SU-DHL-6 (cell line): ENCODE measurements at regions not wholly inside any gene's neighbourhood (a gene's known extent, or its start where the extent isn't known, plus 50 kb on each side); places are given as distances from the start of the nearest gene placed in this dataset.

ENCODE experiments used
- H2AFZ ChIP-seq: fragments of 200-600 bp; sonication (generic); 2 replicates; pipeline ENCODE4 v1.6.1; 2014; ENCODE audit warnings: low read depth, mild to moderate bottlenecking, moderate library complexity, mixed read lengths, antibody characterized with exemption, low read length; ENCODE audit not compliant: severe bottlenecking
- H3F3A ChIP-seq: fragments of 200-600 bp; shearing (Covaris generic); 2 replicates; pipeline ENCODE4 v1.6.0; 2016; ENCODE audit warnings: antibody characterized with exemption, mild to moderate bottlenecking; ENCODE audit not compliant: insufficient read depth
- H3K27ac ChIP-seq: fragments of 200-600 bp; sonication (generic); 2 replicates; pipeline ENCODE4 v1.5.1; 2016; ENCODE audit warnings: low read depth, mild to moderate bottlenecking, low read length, moderate library complexity, mixed read lengths
- H3K27me3 ChIP-seq: fragments of 200-600 bp; sonication (generic), shearing (Covaris generic); 2 replicates; pipeline ENCODE4 v1.6.0; 2014; ENCODE audit warnings: mild to moderate bottlenecking, low read length
- H3K36me3 ChIP-seq: fragments of 200-600 bp; sonication (generic); 2 replicates; pipeline ENCODE4 v1.6.1; 2014; ENCODE audit warnings: mild to moderate bottlenecking, low read length, mixed read lengths
- H3K4me2 ChIP-seq: fragments of 300-600, 200-600 bp; shearing (Covaris generic), sonication (generic); 2 replicates; pipeline ENCODE4 v1.6.0; 2014; ENCODE audit warnings: low read length, low read depth, mild to moderate bottlenecking; ENCODE audit not compliant: poor library complexity, severe bottlenecking
- H3K4me3 ChIP-seq: fragments of 200-600 bp; sonication (generic); 2 replicates; pipeline ENCODE4 v1.5.1; 2014; ENCODE audit warnings: antibody characterized with exemption, low read length, mild to moderate bottlenecking, mixed read lengths; ENCODE audit not compliant: insufficient read depth, poor library complexity, severe bottlenecking
- H3K79me2 ChIP-seq: fragments of 200-600 bp; sonication (generic); 2 replicates; pipeline ENCODE4 v1.6.1; 2014; ENCODE audit warnings: mild to moderate bottlenecking, low read length, moderate library complexity; ENCODE audit not compliant: insufficient read depth
- H3K9ac ChIP-seq: fragments of 200-600 bp; sonication (generic); 2 replicates; pipeline ENCODE4 v1.7.0; 2014; ENCODE audit warnings: mild to moderate bottlenecking, low read length
- H3K9me2 ChIP-seq: fragments of 200-600 bp; sonication (generic); replicated peaks from 2 replicates; pipeline ENCODE4 v1.6.1; 2014; ENCODE audit warnings: low read length; ENCODE audit not compliant: insufficient read depth
- H3K9me3 ChIP-seq: fragments of 200-600 bp; sonication (generic); 2 replicates; pipeline ENCODE4 v1.6.1; 2014; ENCODE audit warnings: low read length, mixed read lengths; ENCODE audit not compliant: insufficient read depth
- H4K20me1 ChIP-seq: fragments of 200-600 bp; sonication (generic); 2 replicates; pipeline ENCODE4 v1.6.1; 2014; ENCODE audit warnings: low read depth, mild to moderate bottlenecking, antibody characterized with exemption, low read length, moderate library complexity, mixed read lengths
- EZH2phosphoT487 ChIP-seq: fragments of 200-600 bp; sonication (generic), shearing (Covaris generic); conservative IDR thresholded peaks from 2 replicates; pipeline ENCODE4 v1.6.1; 2018; ENCODE audit warnings: mild to moderate bottlenecking, antibody characterized with exemption, low read length, moderate library complexity, mixed read lengths
- TF ChIP-seq, protein P1 (sequence below): fragments of 200-600 bp; sonication (generic); IDR thresholded peaks from one replicate; pipeline ENCODE4 v1.5.1; 2017; ENCODE audit warnings: antibody characterized with exemption, mild to moderate bottlenecking, low read length, moderate library complexity; ENCODE audit not compliant: insufficient read depth, poor library complexity, severe bottlenecking

DNA sequence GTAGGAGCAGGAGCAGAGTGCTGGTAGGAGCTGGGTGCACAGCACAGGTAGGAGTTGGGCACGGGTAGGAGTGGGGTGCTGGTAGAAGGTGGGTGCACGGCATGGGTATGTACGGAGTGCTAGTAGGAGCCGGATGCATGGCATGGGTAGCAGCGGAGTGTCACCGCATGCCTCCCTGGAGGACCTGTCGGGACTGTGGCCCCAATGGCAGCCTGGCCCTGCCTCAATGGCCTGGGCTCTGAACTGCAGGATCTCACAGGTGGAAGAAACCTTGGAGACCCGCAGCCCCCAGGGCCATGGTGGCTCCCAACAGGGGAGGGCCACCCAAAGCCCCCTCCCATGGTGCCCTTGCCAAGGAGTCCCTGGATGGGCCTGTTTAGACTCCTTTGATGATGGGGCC lies 1146.0 kb downstream of the UQCRFS1 start:
- H3K4me3 ChIP-seq: no peak overlapping the region
- H3F3A ChIP-seq: no peaks in the 10 kb centered on the region
- no peaks in the 10 kb centered on the region for H3K36me3 ChIP-seq
- no peaks in the 10 kb centered on the region for H3K27me3 ChIP-seq
- H2AFZ ChIP-seq: no peak overlapping the region
- H3K27ac ChIP-seq: no peak overlapping the region
- H4K20me1 ChIP-seq: no peaks in the 10 kb centered on the region
- H3K4me2 ChIP-seq: no peak overlapping the region
- no peak overlapping the region for H3K9ac ChIP-seq
- H3K9me2 ChIP-seq: no peaks in the 10 kb centered on the region
- H3K79me2 ChIP-seq: no peaks in the 10 kb centered on the region
- H3K9me3 ChIP-seq: no peaks in the 10 kb centered on the region
- no peak for TF ChIP-seq EZH2phosphoT487
- TF ChIP-seq, protein P1, sequence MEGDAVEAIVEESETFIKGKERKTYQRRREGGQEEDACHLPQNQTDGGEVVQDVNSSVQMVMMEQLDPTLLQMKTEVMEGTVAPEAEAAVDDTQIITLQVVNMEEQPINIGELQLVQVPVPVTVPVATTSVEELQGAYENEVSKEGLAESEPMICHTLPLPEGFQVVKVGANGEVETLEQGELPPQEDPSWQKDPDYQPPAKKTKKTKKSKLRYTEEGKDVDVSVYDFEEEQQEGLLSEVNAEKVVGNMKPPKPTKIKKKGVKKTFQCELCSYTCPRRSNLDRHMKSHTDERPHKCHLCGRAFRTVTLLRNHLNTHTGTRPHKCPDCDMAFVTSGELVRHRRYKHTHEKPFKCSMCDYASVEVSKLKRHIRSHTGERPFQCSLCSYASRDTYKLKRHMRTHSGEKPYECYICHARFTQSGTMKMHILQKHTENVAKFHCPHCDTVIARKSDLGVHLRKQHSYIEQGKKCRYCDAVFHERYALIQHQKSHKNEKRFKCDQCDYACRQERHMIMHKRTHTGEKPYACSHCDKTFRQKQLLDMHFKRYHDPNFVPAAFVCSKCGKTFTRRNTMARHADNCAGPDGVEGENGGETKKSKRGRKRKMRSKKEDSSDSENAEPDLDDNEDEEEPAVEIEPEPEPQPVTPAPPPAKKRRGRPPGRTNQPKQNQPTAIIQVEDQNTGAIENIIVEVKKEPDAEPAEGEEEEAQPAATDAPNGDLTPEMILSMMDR: no peak

DNA sequence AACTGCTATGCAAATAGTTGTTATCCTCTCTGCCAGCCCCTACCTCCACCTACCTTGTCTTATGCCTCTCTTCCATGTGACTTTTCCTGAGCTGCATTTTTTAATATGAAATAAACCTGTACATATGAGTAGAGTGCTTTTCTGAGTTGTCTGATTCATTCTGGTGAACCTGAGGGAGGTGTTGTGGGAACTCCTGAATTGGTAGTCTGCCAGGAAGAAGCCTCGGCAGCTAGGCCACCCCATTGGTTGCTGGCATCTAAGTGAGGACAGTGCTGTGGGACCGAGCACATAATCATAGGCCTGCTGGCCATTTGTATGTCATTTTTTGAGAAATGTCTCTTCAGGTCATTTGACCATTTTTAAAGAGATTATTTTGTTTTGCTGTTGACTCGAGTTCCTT lies 1146.8 kb downstream of the UQCRFS1 start:
- H3K9ac ChIP-seq: no peak overlapping the region
- no peak overlapping the region for H3K4me2 ChIP-seq
- no peaks in the 10 kb centered on the region for H3K79me2 ChIP-seq
- H3K27ac ChIP-seq: no peak overlapping the region
- no peaks in the 10 kb centered on the region for H3K9me3 ChIP-seq
- H3K4me3 ChIP-seq: no peak overlapping the region
- no peaks in the 10 kb centered on the region for H4K20me1 ChIP-seq
- H2AFZ ChIP-seq: no peak overlapping the region
- H3F3A ChIP-seq: no peaks in the 10 kb centered on the region
- H3K27me3 ChIP-seq: no peaks in the 10 kb centered on the region
- no peaks in the 10 kb centered on the region for H3K36me3 ChIP-seq
- no peak for TF ChIP-seq EZH2phosphoT487
- TF ChIP-seq, protein P1: no peak
- H3K9me2 ChIP-seq: no peaks in the 10 kb centered on the region

DNA sequence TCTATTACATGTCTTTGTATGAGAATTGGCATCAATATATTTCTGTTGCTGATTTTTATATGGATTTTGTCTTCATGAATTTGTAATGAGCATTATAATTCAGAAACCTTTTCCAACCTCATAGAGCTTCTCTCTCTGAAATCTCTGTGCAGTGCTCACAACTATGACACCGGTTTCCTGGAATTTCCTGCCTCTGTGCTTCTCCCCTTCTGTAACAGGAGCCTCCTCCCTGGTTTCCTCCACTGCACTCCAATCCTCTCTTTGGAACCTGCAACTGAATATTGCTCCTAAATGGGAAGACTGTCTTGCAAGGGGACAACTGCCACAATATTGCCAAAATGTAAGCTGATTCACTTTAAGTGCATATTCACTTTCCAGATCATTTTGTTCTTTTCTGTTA lies 1147.9 kb downstream of the UQCRFS1 start:
- Histone ChIP-seq H3K4me2 (no peak overlapping the region), H4K20me1 (no peaks in the 10 kb centered on the region), H3K4me3 (no peak overlapping the region), H3K79me2 (no peaks in the 10 kb centered on the region), H3K36me3 (no peaks in the 10 kb centered on the region), H3F3A (no peaks in the 10 kb centered on the region), H3K27ac (no peak overlapping the region), H3K9me3 (no peaks in the 10 kb centered on the region), H3K9ac (no peak overlapping the region), H3K27me3 (no peaks in the 10 kb centered on the region), H2AFZ (no peak overlapping the region), H3K9me2 (no peaks in the 10 kb centered on the region)
- TF ChIP-seq, protein P1: no peak
- TF ChIP-seq EZH2phosphoT487: no peak
